RWPE1 (cell line): ENCODE measurements at regions not wholly inside any gene's neighbourhood (a gene's known extent, or its start where the extent isn't known, plus 50 kb on each side); places are given as distances from the start of the nearest gene placed in this dataset.

Experiments used
- CTCF ChIA-PET: fragments of 350-600 bp; sonication (Branson Sonifier 250); formaldehyde crosslinking; extraction: SDS; loops from one replicate; lab custom pipeline; 2021; lab: Yijun Ruan, JAX
- POLR2A ChIA-PET: fragments of 400-600 bp; formaldehyde crosslinking; extraction: SDS; loops from one replicate; lab custom pipeline; 2020; ENCODE audit warnings: antibody characterized with exemption; ENCODE audit not compliant: low non-redundant PET; lab: Yijun Ruan, JAX
- DNase-seq: peaks from one replicate; pipeline ENCODE4 v3.0.0; 2012; ENCODE audit warnings: low spot score
- H3K27ac ChIP-seq: fragments of 450-650 bp; 2 replicates; pipeline ENCODE4 v1.5.1; 2017
- TF ChIP-seq, protein P1 (sequence below): fragments of 450-650 bp; conservative IDR thresholded peaks from 2 replicates; pipeline ENCODE4 v1.5.1; 2017; ENCODE audit warnings: low read depth, mild to moderate bottlenecking

- ChIA-PET CTCF (no interaction called here), POLR2A (no interaction called here)
- H3K27ac ChIP-seq: no peak overlapping the region
- no peak for DNase-seq
- TF ChIP-seq, protein P1, sequence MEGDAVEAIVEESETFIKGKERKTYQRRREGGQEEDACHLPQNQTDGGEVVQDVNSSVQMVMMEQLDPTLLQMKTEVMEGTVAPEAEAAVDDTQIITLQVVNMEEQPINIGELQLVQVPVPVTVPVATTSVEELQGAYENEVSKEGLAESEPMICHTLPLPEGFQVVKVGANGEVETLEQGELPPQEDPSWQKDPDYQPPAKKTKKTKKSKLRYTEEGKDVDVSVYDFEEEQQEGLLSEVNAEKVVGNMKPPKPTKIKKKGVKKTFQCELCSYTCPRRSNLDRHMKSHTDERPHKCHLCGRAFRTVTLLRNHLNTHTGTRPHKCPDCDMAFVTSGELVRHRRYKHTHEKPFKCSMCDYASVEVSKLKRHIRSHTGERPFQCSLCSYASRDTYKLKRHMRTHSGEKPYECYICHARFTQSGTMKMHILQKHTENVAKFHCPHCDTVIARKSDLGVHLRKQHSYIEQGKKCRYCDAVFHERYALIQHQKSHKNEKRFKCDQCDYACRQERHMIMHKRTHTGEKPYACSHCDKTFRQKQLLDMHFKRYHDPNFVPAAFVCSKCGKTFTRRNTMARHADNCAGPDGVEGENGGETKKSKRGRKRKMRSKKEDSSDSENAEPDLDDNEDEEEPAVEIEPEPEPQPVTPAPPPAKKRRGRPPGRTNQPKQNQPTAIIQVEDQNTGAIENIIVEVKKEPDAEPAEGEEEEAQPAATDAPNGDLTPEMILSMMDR: no peak
These were observed 607.9 kb downstream of the KCNJ18 start for GRCh38 chr17:22300177-22300576.

DNA sequence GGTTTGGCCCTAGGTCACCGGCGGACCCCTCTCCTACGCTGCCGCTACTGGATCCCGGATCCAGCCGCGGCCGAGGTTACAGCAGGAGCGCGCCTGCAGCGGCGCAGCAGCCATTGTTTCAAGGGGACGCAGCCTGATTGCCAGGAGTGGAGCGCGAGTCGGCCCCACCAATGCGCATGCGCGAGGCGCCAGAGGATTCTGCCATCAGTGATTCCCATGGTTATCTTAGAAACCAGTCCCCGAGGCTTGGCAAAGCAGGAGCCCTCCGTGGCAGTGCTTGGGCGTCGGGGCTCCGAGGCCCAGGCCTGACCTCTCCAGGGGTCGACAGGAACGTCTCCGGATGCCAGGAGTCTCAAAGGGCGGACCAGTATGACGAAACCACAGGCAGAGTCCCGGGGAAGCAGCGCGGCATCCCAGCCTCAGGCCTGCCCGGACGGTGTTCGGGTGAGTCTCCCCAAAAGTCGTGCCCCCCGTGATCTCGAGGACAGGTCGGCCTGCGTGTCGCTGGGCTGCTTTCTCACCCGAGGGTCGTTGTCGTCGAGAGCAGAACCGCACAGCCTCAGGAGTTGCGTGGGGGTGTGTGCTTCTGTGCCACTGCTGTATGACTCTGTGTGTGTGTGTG lies 608.5 kb downstream of the KCNJ18 start:
- TF ChIP-seq, protein P1: no peak
- no peak overlapping the region for H3K27ac ChIP-seq
- CTCF ChIA-PET: no interaction called here
- DNase-seq: no peak
- POLR2A ChIA-PET: no interaction called here

DNA sequence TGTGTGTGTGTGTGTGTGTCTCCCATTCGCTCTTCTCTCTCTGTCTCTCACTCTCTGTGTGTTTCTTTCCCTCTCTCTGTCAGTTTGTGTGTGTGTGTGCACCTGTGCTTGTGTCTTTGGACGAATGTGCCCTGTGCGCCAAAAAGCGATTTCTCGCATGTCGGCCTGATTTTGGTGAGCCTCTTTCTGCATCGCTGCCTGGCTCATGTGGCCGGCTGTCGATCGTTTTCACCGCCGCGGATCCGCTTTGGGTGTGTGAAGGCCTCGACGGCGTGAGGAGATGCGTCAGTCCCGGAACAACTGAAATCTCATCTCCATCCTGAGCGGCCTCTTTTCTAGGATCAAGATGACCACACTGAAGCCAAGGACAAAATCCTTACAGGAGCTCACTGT lies 609.0 kb downstream of the KCNJ18 start:
- no peak for DNase-seq
- ChIA-PET CTCF (no interaction called here), POLR2A (no interaction called here)
- H3K27ac ChIP-seq: no peak overlapping the region
- TF ChIP-seq, protein P1: no peak

GRCh38 chr17:22303096-22303495 lies 610.8 kb downstream of the KCNJ18 start:
- POLR2A ChIA-PET: no interaction called here
- TF ChIP-seq, protein P1: no peak
- CTCF ChIA-PET: no interaction called here
- no peak for DNase-seq
- H3K27ac ChIP-seq: no peak overlapping the region

GRCh38 chr17:22303865-22304264 lies 611.5 kb downstream of the KCNJ18 start:
- no peak overlapping the region for H3K27ac ChIP-seq
- POLR2A ChIA-PET: no interaction called here
- TF ChIP-seq, protein P1: no peak
- DNase-seq: no peak
- CTCF ChIA-PET: no interaction called here

DNA sequence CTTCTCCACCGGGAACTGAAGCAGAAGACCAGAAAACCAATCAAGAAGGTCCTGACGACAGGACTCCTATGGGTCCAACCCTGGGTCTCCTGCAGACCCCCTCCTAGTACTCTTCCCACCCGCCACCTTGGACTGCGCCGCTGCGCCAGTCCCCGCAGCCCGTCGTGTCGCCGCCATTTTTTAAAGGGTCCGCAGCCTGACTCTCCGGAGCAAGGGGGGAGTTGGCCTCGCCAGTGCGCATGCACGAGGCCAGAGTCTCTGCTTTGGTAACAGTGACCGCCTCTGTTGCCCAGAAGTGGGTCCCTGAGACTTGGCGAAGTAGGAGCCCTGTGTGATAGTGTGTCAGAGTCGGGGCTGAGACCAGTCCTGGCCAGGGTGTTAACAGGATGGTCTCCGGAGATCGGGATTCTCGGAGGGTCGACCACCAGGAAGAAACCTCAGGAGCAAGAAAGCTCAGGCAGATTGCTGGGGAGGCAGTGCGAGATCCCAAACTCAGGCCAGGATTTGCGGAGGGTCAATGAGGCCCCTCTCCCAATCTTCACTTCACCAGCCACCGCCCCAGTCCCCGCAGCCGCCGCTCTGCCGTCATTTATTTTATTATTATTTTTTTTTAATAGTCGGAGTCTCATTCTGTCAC lies 612.5 kb downstream of the KCNJ18 start:
- TF ChIP-seq, protein P1: no peak
- ChIA-PET CTCF (no interaction called here), POLR2A (no interaction called here)
- no peak overlapping the region for H3K27ac ChIP-seq
- DNase-seq: no peak
